ENCODE measurements at regions not wholly inside any gene's neighbourhood (a gene's known extent, or its start where the extent isn't known, plus 50 kb on each side); places are given as distances from the start of the nearest gene placed in this dataset.
A peak's percentile ranks its signal among the peaks of the same experiment; 100 is the strongest.
"Not testable (repeated sequence)": the region's sequence is repeated elsewhere in the genome, so short reads cannot be mapped to it uniquely, and the experiment has no call there.

DNA sequence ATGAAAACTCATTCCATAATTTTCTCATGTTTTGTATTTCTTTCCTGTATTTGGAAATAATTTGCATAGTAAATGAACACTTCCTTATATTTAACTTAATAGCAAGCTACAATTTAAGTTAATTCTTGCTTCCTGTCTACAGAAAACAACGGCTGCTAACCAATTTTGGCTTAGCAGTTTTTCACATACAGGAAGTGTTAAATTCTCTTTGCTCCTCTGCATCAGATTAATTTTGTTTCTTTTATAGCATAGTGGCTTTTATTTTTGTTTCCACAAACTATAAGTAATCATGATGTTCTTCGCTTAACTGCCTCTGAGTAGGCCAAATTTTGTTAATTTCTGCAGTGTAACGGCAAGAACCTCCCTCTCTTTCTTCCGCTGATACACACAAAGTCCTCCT is 182.9 kb downstream of the ALX1 start:
- no peaks in the 10 kb centered on the region for H3K36me3 Mint-ChIP-seq (ENCODE audit: low read depth)
- TF ChIP-seq, protein P1, sequence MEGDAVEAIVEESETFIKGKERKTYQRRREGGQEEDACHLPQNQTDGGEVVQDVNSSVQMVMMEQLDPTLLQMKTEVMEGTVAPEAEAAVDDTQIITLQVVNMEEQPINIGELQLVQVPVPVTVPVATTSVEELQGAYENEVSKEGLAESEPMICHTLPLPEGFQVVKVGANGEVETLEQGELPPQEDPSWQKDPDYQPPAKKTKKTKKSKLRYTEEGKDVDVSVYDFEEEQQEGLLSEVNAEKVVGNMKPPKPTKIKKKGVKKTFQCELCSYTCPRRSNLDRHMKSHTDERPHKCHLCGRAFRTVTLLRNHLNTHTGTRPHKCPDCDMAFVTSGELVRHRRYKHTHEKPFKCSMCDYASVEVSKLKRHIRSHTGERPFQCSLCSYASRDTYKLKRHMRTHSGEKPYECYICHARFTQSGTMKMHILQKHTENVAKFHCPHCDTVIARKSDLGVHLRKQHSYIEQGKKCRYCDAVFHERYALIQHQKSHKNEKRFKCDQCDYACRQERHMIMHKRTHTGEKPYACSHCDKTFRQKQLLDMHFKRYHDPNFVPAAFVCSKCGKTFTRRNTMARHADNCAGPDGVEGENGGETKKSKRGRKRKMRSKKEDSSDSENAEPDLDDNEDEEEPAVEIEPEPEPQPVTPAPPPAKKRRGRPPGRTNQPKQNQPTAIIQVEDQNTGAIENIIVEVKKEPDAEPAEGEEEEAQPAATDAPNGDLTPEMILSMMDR (IDR thresholded peaks at IDR 0.05): no peak
- H3K9me3 Mint-ChIP-seq: no peaks in the 10 kb centered on the region; the same call in 1 of the 2 replicates
- no peak overlapping the region for H3K27ac Mint-ChIP-seq
- peaks cover 2% of the 10 kb centered on the region; the same call in 1 of the 2 replicates for H3K27me3 Mint-ChIP-seq (ENCODE audit: insufficient read depth)
- H3K4me3 Mint-ChIP-seq: no peak overlapping the region
- no peak for DNase-seq
- H3K4me1 Mint-ChIP-seq (ENCODE audit: low read depth): no peaks in the 10 kb centered on the region

DNA sequence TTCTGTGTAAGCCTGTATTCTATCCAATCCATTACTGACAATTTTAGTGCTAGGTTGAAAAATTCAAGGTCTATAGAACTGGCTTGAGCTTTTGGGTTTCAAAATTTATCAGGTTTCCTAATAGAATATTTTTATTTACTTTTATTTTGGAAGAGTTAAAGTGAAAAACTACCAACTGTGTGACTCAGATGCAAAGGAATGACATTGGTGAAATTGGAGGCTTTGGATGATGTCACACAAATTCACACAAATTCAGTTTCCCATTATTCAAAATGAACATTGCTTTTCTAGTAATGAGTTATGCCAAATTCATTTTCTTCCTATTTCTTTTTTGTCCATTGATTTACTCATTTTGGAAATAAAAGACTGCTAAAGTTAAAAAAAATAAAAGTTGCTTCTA is 186.9 kb downstream of the ALX1 start:
- H3K27me3 Mint-ChIP-seq (ENCODE audit: insufficient read depth): peaks cover 2% of the 10 kb centered on the region; the same call in 1 of the 2 replicates
- no peaks in the 10 kb centered on the region for H3K36me3 Mint-ChIP-seq (ENCODE audit: low read depth)
- H3K27ac Mint-ChIP-seq: no peak overlapping the region
- no peak overlapping the region for H3K4me3 Mint-ChIP-seq
- H3K9me3 Mint-ChIP-seq: no peaks in the 10 kb centered on the region; the same call in 1 of the 2 replicates
- DNase-seq: no peak
- peaks cover 16% of the 10 kb centered on the region; the same call in 1 of the 2 replicates for H3K4me1 Mint-ChIP-seq (ENCODE audit: low read depth)
- TF ChIP-seq, protein P1 (IDR thresholded peaks at IDR 0.05): no peak

DNA sequence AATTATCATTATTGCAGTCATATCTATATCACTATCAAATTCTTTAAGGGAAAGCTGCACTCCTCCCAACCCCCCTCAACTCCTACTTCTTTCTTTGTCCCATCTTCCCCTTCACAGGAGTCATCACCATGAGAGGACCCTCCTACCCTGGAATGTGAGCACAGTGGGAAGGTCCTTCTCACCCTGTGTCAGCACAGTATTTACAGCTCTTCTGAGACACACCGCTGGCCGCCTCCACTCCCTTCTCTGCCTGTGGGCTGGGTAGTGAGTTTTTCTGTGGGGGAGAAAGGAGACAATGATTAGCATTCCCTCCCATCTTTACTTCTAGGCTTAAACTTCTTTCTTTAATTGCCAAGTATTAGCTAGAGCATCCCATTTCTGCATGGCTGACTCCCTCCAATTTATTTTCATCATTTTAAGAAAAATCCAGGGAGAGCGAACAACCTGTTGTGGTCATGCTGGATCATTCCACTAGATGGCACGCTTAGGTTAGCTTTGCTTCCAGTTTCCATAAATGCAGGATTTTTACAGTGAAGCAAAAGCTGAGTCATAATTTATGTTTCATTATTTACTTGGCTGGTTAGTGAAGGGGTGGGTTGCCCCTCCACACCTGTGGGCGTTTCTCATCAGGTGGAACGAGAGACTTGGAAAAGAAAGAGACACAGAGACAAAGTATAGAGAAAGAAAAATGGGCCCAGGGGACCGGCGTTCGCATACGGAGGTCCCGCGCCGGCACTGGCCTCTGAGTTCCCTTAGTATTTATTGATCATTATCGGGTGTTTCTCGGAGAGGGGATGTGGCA is 188.5 kb downstream of the ALX1 start:
- Mint-ChIP-seq H3K4me3 (peak overlapping the region; percentile 82), H3K9me3 (no peaks in the 10 kb centered on the region; the same call in 1 of the 2 replicates), H3K27ac (peak overlapping the region; percentile 36; the same call in 1 of the 2 replicates), H3K36me3 (ENCODE audit: low read depth) (no peaks in the 10 kb centered on the region), H3K27me3 (ENCODE audit: insufficient read depth) (peaks cover 2% of the 10 kb centered on the region; the same call in 1 of the 2 replicates), H3K4me1 (ENCODE audit: low read depth) (peaks cover 16% of the 10 kb centered on the region; the same call in 1 of the 2 replicates)
- TF ChIP-seq, protein P1 (IDR thresholded peaks at IDR 0.05): peak; percentile 85
- peak; percentile 45 for DNase-seq

DNA sequence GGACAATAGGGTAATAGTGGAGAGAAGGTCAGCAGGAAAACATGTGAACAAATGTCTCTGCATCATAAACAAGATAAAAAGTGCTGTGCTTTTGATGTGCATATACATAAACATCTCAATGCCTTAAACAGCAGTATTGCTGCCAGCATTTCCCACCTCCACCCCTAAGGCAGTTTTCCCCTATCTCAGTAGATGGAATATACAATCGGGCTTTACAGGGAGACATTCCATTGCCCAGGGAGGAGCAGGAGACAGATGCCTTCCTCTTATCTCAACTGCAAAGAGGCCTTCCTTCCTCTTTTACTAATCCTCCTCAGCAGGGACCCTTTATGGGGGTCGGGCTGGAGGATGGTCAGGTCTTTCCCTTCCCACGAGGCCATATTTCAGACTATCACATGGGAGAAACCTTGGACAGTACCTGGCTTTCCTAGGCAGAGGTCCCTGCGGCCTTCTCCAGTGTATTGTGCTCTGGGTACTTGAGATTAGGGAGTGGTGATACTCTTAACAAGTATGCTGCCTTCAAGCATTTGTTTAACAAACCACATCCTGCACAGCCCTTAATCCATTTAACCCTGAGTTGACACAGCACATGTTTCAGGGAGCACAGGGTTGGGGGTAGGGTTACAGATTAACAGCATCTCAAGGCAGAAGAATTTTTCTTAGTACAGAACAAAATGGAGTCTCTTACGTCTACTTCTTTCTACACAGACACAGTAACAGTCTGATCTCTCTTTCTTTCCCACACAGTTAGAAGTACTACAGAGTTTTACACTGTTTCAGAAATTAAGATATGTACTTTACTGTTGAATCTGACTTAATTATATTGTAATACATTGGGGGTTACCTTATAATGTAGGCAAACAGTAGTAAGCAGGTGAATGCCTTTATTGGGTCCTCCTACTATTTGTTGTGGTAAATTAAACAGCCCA is 189.4 kb downstream of the ALX1 start:
- not testable (repeated sequence) for H3K9me3 Mint-ChIP-seq; H3K27me3 Mint-ChIP-seq (ENCODE audit: insufficient read depth); H3K36me3 Mint-ChIP-seq (ENCODE audit: low read depth)
- H3K4me1 Mint-ChIP-seq (ENCODE audit: low read depth): peaks cover 16% of the 10 kb centered on the region; the same call in 1 of the 2 replicates
- H3K4me3 Mint-ChIP-seq: peak overlapping the region; percentile 82
- DNase-seq: peak; percentile 16
- H3K27ac Mint-ChIP-seq: peak overlapping the region; percentile 36; the same call in 1 of the 2 replicates

DNA sequence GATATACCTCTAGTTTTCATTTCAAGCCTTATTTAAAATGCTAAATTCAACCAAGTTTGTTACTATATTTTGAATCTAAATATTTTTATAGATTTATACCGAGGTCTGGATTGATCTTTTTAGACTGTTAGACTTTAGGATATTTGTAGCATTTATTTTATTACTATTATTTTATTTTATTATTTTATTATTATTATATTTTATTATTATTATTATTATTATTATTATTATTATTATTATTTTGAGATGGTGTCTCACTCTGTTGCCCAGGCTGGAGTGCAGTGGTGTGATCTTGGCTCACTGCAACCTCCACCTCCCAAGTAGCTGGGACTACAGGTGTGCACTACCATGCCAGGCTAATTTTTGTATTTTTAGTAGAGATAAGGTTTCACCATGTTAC is 195.3 kb downstream of the ALX1 start:
- H3K27ac Mint-ChIP-seq; H3K9me3 Mint-ChIP-seq; DNase-seq; H3K4me3 Mint-ChIP-seq; H3K27me3 Mint-ChIP-seq (ENCODE audit: insufficient read depth); H3K4me1 Mint-ChIP-seq (ENCODE audit: low read depth); H3K36me3 Mint-ChIP-seq (ENCODE audit: low read depth): not testable (repeated sequence)

DNA sequence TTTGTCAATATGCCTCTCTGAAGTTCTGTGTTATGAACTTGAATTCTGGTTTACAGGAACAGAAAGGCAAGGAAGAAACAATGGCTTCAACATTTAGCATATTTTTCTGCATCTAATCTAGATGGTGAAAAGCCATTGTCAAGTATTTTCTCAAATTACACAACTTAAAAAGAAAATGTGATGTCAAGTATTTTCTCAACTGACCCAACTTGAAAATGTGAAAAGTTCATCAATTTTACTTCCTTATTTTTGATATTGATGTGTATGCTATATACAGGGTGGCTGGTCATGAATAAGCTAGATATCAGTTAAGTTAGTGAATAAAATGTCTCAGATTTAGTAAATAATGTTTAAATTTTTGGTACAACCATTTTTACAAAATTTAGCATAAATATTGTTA is 196.7 kb downstream of the ALX1 start:
- no peaks in the 10 kb centered on the region for H3K36me3 Mint-ChIP-seq (ENCODE audit: low read depth)
- H3K4me1 Mint-ChIP-seq (ENCODE audit: low read depth): no peaks in the 10 kb centered on the region
- H3K4me3 Mint-ChIP-seq: no peak overlapping the region
- TF ChIP-seq, protein P1 (IDR thresholded peaks at IDR 0.05): no peak
- H3K27ac Mint-ChIP-seq: no peak overlapping the region
- H3K27me3 Mint-ChIP-seq (ENCODE audit: insufficient read depth): no peaks in the 10 kb centered on the region
- DNase-seq: no peak
- H3K9me3 Mint-ChIP-seq: peaks cover 5% of the 10 kb centered on the region; the same call in 1 of the 2 replicates

All from HFFc6 (cell line).